SU-DHL-6 (cell line): ENCODE measurements at regions not wholly inside any gene's neighbourhood (a gene's known extent, or its start where the extent isn't known, plus 50 kb on each side); places are given as distances from the start of the nearest gene placed in this dataset.

Experiments used
- CTCF ChIP-seq: fragments of 200-600 bp; sonication (generic); IDR thresholded peaks from one replicate; pipeline ENCODE4 v1.5.1; 2017; ENCODE audit warnings: antibody characterized with exemption, mild to moderate bottlenecking, low read length, moderate library complexity; ENCODE audit not compliant: insufficient read depth, poor library complexity, severe bottlenecking
- EZH2phosphoT487 ChIP-seq: fragments of 200-600 bp; sonication (generic), shearing (Covaris generic); conservative IDR thresholded peaks from 2 replicates; pipeline ENCODE4 v1.6.1; 2018; ENCODE audit warnings: mild to moderate bottlenecking, antibody characterized with exemption, low read length, moderate library complexity, mixed read lengths

GRCh38 chr18:25743646-25744151, 346.7 kb downstream of the SS18 start:
- TF ChIP-seq EZH2phosphoT487, result no peak
- TF ChIP-seq CTCF, result no peak
